ENCODE measurements at regions not wholly inside any gene's neighbourhood (a gene's known extent, or its start where the extent isn't known, plus 50 kb on each side); places are given as distances from the start of the nearest gene placed in this dataset.

DNA sequence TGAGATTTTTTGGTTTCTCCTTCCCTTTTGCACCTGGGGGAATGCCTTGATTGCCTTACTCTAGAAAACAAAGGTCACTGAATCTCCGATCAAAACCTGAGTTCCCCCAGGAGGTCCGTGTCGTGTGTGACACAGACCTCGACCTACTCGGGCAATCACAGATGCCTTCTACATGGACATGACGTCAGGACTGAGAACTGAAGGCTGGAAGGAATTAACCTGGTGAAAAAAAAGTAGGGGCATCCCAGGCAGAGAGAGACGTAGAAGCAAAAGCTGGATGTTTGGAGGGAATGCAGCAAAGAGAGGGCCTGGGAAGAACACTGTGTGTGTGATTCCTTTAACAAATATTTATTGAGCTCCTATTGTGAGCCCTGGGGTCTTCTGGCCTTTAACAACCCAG, 178.0 kb downstream of the PRDM2 start:
- H3K4me3 ChIP-seq (replicated peaks; ENCODE audit: low read depth, low read length), result no peak overlapping the region
- TF ChIP-seq, protein P1, sequence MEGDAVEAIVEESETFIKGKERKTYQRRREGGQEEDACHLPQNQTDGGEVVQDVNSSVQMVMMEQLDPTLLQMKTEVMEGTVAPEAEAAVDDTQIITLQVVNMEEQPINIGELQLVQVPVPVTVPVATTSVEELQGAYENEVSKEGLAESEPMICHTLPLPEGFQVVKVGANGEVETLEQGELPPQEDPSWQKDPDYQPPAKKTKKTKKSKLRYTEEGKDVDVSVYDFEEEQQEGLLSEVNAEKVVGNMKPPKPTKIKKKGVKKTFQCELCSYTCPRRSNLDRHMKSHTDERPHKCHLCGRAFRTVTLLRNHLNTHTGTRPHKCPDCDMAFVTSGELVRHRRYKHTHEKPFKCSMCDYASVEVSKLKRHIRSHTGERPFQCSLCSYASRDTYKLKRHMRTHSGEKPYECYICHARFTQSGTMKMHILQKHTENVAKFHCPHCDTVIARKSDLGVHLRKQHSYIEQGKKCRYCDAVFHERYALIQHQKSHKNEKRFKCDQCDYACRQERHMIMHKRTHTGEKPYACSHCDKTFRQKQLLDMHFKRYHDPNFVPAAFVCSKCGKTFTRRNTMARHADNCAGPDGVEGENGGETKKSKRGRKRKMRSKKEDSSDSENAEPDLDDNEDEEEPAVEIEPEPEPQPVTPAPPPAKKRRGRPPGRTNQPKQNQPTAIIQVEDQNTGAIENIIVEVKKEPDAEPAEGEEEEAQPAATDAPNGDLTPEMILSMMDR (IDR thresholded peaks at IDR 0.05; ENCODE audit: low read length, missing control alignments), result no peak

DNA sequence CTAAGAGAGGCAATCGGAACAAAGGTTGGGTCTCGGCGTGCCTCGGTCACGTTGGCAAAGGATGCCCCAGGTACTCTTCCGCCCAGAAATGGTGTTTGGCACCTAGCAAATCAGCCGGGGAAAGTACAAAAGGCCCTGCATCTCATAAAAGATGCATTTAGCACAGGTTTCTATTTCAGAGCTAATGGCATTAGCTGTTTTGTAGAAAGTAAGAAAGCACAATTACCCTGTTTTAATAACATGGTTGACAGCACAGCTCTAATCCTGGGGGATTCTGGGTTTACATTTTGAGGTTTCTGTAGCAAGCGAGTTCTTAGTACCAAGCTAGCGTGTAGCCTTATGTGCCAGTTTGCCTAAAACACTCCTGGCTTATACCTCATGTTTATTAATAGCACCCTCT, 178.5 kb downstream of the PRDM2 start:
- TF ChIP-seq, protein P1 (IDR thresholded peaks at IDR 0.05; ENCODE audit: low read length, missing control alignments), result no peak
- no peak for DNase-seq (ENCODE audit: low read depth)
- no peak overlapping the region for H3K4me3 ChIP-seq (replicated peaks; ENCODE audit: low read depth, low read length)

More for the DNA sequence above, 178.0 kb downstream of the PRDM2 start:
- DNase-seq (ENCODE audit: low read depth), result no peak

DNA sequence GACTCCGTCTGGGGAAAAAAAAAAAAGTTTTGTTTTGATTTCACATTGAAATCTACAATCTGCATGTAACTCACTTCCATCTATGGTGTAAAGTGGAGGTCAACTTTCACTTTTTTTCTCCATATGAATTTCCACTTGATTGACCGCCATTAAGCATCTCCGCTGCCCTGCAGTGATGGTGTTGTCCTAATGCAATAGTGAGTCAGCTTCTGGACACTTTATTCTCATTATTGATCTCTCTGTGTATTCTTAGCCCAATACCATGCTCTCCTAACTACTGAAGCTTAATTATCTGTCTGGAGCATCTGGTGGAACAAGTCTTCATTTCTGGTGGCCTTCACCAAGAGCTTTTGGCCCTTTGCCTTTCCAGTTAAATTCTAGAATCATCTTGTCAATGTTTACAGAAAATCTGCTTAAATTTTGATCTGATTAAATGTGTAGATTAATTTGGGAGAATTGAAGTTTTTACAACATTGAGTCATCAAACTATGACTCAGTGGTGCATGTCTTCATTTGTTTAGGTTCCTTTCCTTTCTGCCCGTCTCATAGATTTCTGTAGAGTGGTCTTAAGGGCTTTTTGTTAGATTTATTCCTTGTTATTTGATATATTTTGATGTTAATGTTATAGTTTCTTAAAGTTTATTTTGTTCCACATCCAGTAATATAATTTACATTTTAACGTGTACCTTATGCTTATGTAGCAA, 181.5 kb downstream of the PRDM2 start:
- DNase-seq (ENCODE audit: low read depth), result no peak
- H3K4me3 ChIP-seq (replicated peaks; ENCODE audit: low read depth, low read length), result no peak overlapping the region
- TF ChIP-seq, protein P1 (IDR thresholded peaks at IDR 0.05; ENCODE audit: low read length, missing control alignments), result no peak

GRCh38 chr1:13888351-13888986, 188.5 kb downstream of the PRDM2 start:
- no peak for DNase-seq (ENCODE audit: low read depth)
- TF ChIP-seq, protein P1 (IDR thresholded peaks at IDR 0.05; ENCODE audit: low read length, missing control alignments), result no peak
- no peak overlapping the region for H3K4me3 ChIP-seq (replicated peaks; ENCODE audit: low read depth, low read length)

GRCh38 chr1:13889495-13889894, 189.5 kb downstream of the PRDM2 start:
- TF ChIP-seq, protein P1 (IDR thresholded peaks at IDR 0.05; ENCODE audit: low read length, missing control alignments), result no peak
- DNase-seq (ENCODE audit: low read depth), result no peak
- H3K4me3 ChIP-seq (replicated peaks; ENCODE audit: low read depth, low read length), result no peak overlapping the region

- H3K4me3 ChIP-seq (replicated peaks; ENCODE audit: low read depth, low read length), result no peak overlapping the region
- DNase-seq (ENCODE audit: low read depth), result no peak
- TF ChIP-seq, protein P1 (IDR thresholded peaks at IDR 0.05; ENCODE audit: low read length, missing control alignments), result no peak
Measured at GRCh38 chr1:13890766-13891165, 190.8 kb downstream of the PRDM2 start.
